ENCODE measurements at regions not wholly inside any gene's neighbourhood (a gene's known extent, or its start where the extent isn't known, plus 50 kb on each side); places are given as distances from the start of the nearest gene placed in this dataset.

DNA sequence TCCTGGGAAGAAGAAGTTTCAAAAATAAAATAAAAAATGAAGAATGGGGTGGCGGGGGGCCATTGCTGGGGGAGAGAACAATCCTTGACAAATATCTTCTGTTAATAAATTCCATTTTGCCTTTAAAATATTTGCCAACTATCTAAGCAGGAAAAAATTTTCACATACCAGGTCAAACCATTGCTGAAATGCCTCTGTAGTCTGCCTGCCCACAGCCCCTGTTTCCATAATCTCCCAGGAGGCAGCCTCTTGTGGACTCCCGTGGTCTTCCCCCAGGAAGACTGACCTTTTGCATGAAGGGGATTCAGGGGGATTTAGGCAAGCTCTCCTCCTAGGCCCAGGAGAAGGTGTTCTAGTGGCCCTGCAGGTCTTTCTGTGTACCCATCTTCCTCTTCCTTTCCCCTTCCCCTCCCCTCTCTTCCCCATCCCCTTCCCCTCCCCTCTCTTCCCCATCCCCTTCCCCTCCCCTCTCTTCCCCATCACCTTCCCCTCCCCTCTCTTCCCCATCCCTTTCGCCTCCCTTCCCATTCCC is 61.0 kb downstream of the RPL37A start:
- no peak overlapping the region for H3K9ac ChIP-seq (ENCODE audit: low read depth, low read length)
- H3K27me3 ChIP-seq (ENCODE audit: insufficient read depth, low read length, poor library complexity) = no peaks in the 10 kb centered on the region
- H3K9me3 ChIP-seq (ENCODE audit: insufficient read depth, low read length, severe bottlenecking) = no peaks in the 10 kb centered on the region
- H3K4me3 ChIP-seq (ENCODE audit: low read depth in 1 of 2, low read length in 2 of 2) = no peak overlapping the region
- H2AFZ ChIP-seq (ENCODE audit: low read depth, low read length) = no peak overlapping the region
- no peak for ATAC-seq (ENCODE audit: insufficient read depth, low read depth)
- H4K20me1 ChIP-seq (ENCODE audit: insufficient read depth, low read length) = no peaks in the 10 kb centered on the region
- H3K4me1 ChIP-seq (ENCODE audit: insufficient read depth, low read length) = peaks cover 16% of the 10 kb centered on the region
- no peak for TF ChIP-seq CTCF (IDR thresholded peaks at IDR 0.05; ENCODE audit: borderline replicate concordance, extremely low read depth, low read length, poor library complexity, severe bottlenecking)
- TF ChIP-seq EZH2 (IDR thresholded peaks at IDR 0.05; ENCODE audit: borderline replicate concordance, low read depth, low read length, severe bottlenecking) = no peak
- H3K79me2 ChIP-seq (ENCODE audit: insufficient read depth, low read length) = no peaks in the 10 kb centered on the region
- no peak overlapping the region for H3K27ac ChIP-seq (ENCODE audit: low read length)
- no peak overlapping the region for H3K4me2 ChIP-seq (ENCODE audit: insufficient read depth, low read length)
- no peak for DNase-seq
- no peaks in the 10 kb centered on the region for H3K36me3 ChIP-seq (ENCODE audit: insufficient read depth, low read length)

DNA sequence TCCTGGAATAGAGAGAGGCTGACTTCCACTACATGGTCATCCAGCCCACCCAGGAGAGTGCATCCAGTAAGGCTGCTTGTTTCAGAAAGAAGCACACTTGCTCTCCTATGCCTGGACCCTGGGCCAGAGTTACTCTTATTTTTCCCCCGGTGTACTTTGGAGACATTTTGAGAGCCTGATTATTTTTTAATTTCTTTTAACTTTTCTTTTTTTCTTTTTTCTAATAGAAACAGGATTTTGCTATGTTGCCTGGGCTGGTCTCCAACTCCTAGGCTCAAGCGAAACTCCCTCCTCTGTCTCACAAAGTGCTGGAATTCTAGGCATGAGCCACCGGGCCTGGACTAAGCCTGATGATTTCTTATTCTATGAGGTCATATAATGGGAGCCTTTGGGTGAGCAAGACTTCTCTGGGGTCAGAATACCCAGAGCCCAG is 62.2 kb downstream of the RPL37A start:
- no peaks in the 10 kb centered on the region for H3K27me3 ChIP-seq (ENCODE audit: insufficient read depth, low read length, poor library complexity)
- peaks cover 4% of the 10 kb centered on the region for H3K4me1 ChIP-seq (ENCODE audit: insufficient read depth, low read length)
- no peak overlapping the region for H3K9ac ChIP-seq (ENCODE audit: low read depth, low read length)
- no peak overlapping the region for H3K27ac ChIP-seq (ENCODE audit: low read length)
- TF ChIP-seq EZH2 (IDR thresholded peaks at IDR 0.05; ENCODE audit: borderline replicate concordance, low read depth, low read length, severe bottlenecking) (no peak), CTCF (IDR thresholded peaks at IDR 0.05; ENCODE audit: borderline replicate concordance, extremely low read depth, low read length, poor library complexity, severe bottlenecking) (no peak)
- no peak overlapping the region for H3K4me3 ChIP-seq (ENCODE audit: low read depth in 1 of 2, low read length in 2 of 2)
- no peaks in the 10 kb centered on the region for H4K20me1 ChIP-seq (ENCODE audit: insufficient read depth, low read length)
- no peaks in the 10 kb centered on the region for H3K36me3 ChIP-seq (ENCODE audit: insufficient read depth, low read length)
- no peaks in the 10 kb centered on the region for H3K9me3 ChIP-seq (ENCODE audit: insufficient read depth, low read length, severe bottlenecking)
- DNase-seq (no peak), ATAC-seq (ENCODE audit: insufficient read depth, low read depth) (no peak)
- no peaks in the 10 kb centered on the region for H3K79me2 ChIP-seq (ENCODE audit: insufficient read depth, low read length)
- no peak overlapping the region for H3K4me2 ChIP-seq (ENCODE audit: insufficient read depth, low read length)
- no peak overlapping the region for H2AFZ ChIP-seq (ENCODE audit: low read depth, low read length)

GRCh38 chr2:216562696-216563435 is 64.2 kb downstream of the RPL37A start:
- no peak for ATAC-seq (ENCODE audit: insufficient read depth, low read depth)
- H3K36me3 ChIP-seq (ENCODE audit: insufficient read depth, low read length) = no peaks in the 10 kb centered on the region
- H4K20me1 ChIP-seq (ENCODE audit: insufficient read depth, low read length) = no peaks in the 10 kb centered on the region

More at GRCh38 chr2:216562696-216563435, 64.2 kb downstream of the RPL37A start:
- no peak overlapping the region for H3K4me3 ChIP-seq (ENCODE audit: low read depth in 1 of 2, low read length in 2 of 2)
- DNase-seq = no peak
- no peaks in the 10 kb centered on the region for H3K27me3 ChIP-seq (ENCODE audit: insufficient read depth, low read length, poor library complexity)
- TF ChIP-seq CTCF (IDR thresholded peaks at IDR 0.05; ENCODE audit: borderline replicate concordance, extremely low read depth, low read length, poor library complexity, severe bottlenecking) = no peak
- no peak overlapping the region for H3K27ac ChIP-seq (ENCODE audit: low read length)
- H3K4me1 ChIP-seq (ENCODE audit: insufficient read depth, low read length) = no peaks in the 10 kb centered on the region
- no peak overlapping the region for H3K4me2 ChIP-seq (ENCODE audit: insufficient read depth, low read length)
- no peak overlapping the region for H3K9ac ChIP-seq (ENCODE audit: low read depth, low read length)
- H3K9me3 ChIP-seq (ENCODE audit: insufficient read depth, low read length, severe bottlenecking) = no peaks in the 10 kb centered on the region
- H2AFZ ChIP-seq (ENCODE audit: low read depth, low read length) = no peak overlapping the region
- no peaks in the 10 kb centered on the region for H3K79me2 ChIP-seq (ENCODE audit: insufficient read depth, low read length)
